ENCODE measurements at regions not wholly inside any gene's neighbourhood (a gene's known extent, or its start where the extent isn't known, plus 50 kb on each side); places are given as distances from the start of the nearest gene placed in this dataset.

- no peak for DNase-seq
These were observed 56.4 kb upstream of the F13A1 start for GRCh38 chr6:6376845-6377244.

- DNase-seq, result no peak
These were observed 57.2 kb upstream of the F13A1 start for GRCh38 chr6:6377621-6378020.

GRCh38 chr6:6379573-6379972 lies 59.1 kb upstream of the F13A1 start:
- no peak for DNase-seq

GRCh38 chr6:6384520-6384919 lies 64.1 kb upstream of the F13A1 start:
- no peak for DNase-seq

- DNase-seq, result no peak
These were observed 65.5 kb upstream of the F13A1 start for GRCh38 chr6:6386010-6386409.

GRCh38 chr6:6390849-6391602 lies 70.6 kb upstream of the F13A1 start:
- no peak for DNase-seq

GRCh38 chr6:6392214-6393068 lies 72.0 kb upstream of the F13A1 start:
- DNase-seq, result no peak

GRCh38 chr6:6393069-6393529 lies 72.6 kb upstream of the F13A1 start:
- no peak for DNase-seq

GRCh38 chr6:6395581-6396197 lies 75.2 kb upstream of the F13A1 start:
- no peak for DNase-seq

- no peak for DNase-seq
These were observed 77.4 kb upstream of the F13A1 start for GRCh38 chr6:6397842-6398241.

- DNase-seq, result no peak
These were observed 79.1 kb upstream of the F13A1 start for GRCh38 chr6:6399568-6399967.

GRCh38 chr6:6401401-6401800 lies 80.9 kb upstream of the F13A1 start:
- DNase-seq, result no peak

GRCh38 chr6:6402006-6402405 lies 81.5 kb upstream of the F13A1 start:
- no peak for DNase-seq

- DNase-seq, result no peak
These were observed 82.1 kb upstream of the F13A1 start for GRCh38 chr6:6402591-6402990.

GRCh38 chr6:6405031-6405430 lies 84.6 kb upstream of the F13A1 start:
- no peak for DNase-seq

- DNase-seq, result no peak
These were observed 85.7 kb upstream of the F13A1 start for GRCh38 chr6:6405997-6406714.

- no peak for DNase-seq
These were observed 86.2 kb upstream of the F13A1 start for GRCh38 chr6:6406715-6407070.

GRCh38 chr6:6407071-6407741 lies 86.7 kb upstream of the F13A1 start:
- no peak for DNase-seq

GRCh38 chr6:6409397-6410030 lies 89.1 kb upstream of the F13A1 start:
- DNase-seq, result no peak

- DNase-seq, result no peak
These were observed 90.7 kb upstream of the F13A1 start for GRCh38 chr6:6411115-6411514.

- DNase-seq, result no peak
These were observed 91.8 kb upstream of the F13A1 start for GRCh38 chr6:6412221-6412620.

- DNase-seq, result no peak
These were observed 92.2 kb upstream of the F13A1 start for GRCh38 chr6:6412700-6413099.
